Osteoblast (primary cell): ENCODE measurements at regions not wholly inside any gene's neighbourhood (a gene's known extent, or its start where the extent isn't known, plus 50 kb on each side); places are given as distances from the start of the nearest gene placed in this dataset.

Experiments
- DNase-seq: peaks from one replicate; pipeline ENCODE4 v3.0.0; 2011; ENCODE audit warnings: low spot score, mixed read lengths; ENCODE audit not compliant: insufficient read length; ENCODE audit errors: missing footprints
- H2AFZ ChIP-seq: 2 replicates; pipeline ENCODE4 v1.6.0; 2011; ENCODE audit warnings: mild to moderate bottlenecking, low read length
- H3K27ac ChIP-seq: 2 replicates; pipeline ENCODE4 v1.5.1; 2011; ENCODE audit warnings: mild to moderate bottlenecking, low read depth, low read length, moderate library complexity
- H3K27me3 ChIP-seq: 2 replicates; pipeline ENCODE4 v1.6.0; 2012; ENCODE audit warnings: mild to moderate bottlenecking, control low read depth, inconsistent platforms, low read length, moderate library complexity; ENCODE audit not compliant: insufficient read depth
- H3K36me3 ChIP-seq: 2 replicates; pipeline ENCODE4 v1.5.1; 2011; ENCODE audit warnings: mild to moderate bottlenecking, low read length, control low read depth, moderate library complexity; ENCODE audit not compliant: insufficient read depth
- H3K4me1 ChIP-seq: 2 replicates; pipeline ENCODE4 v1.5.1; 2011; ENCODE audit warnings: mild to moderate bottlenecking, low read length, control low read depth, moderate library complexity; ENCODE audit not compliant: insufficient read depth
- H3K4me2 ChIP-seq: 2 replicates; pipeline ENCODE4 v1.6.0; 2011; ENCODE audit warnings: mild to moderate bottlenecking, low read length; ENCODE audit not compliant: insufficient read depth
- H3K4me3 ChIP-seq: fragments of 200-600 bp; sonication (generic); 3 replicates; pipeline ENCODE4 v1.5.1; 2012; ENCODE audit warnings: mild to moderate bottlenecking, low read length, inconsistent platforms; ENCODE audit not compliant: insufficient read depth
- H3K79me2 ChIP-seq: 2 replicates; pipeline ENCODE4 v1.6.0; 2012; ENCODE audit warnings: mild to moderate bottlenecking, low read length, control low read depth, inconsistent platforms; ENCODE audit not compliant: insufficient read depth
- H3K9me3 ChIP-seq: 2 replicates; pipeline ENCODE4 v1.5.1; 2011; ENCODE audit warnings: low read depth, low read length, control low read depth
- H4K20me1 ChIP-seq: 2 replicates; pipeline ENCODE4 v1.6.0; 2012; ENCODE audit warnings: mild to moderate bottlenecking, low read length, control low read depth; ENCODE audit not compliant: insufficient read depth
- TF ChIP-seq, protein P1 (sequence below): IDR thresholded peaks from 2 replicates; pipeline ENCODE4 v1.5.1; 2011; ENCODE audit warnings: mild to moderate bottlenecking, low read depth, low read length, moderate library complexity; ENCODE audit errors: extremely low read depth

- Histone ChIP-seq H4K20me1 (no peaks in the 10 kb centered on the region), H3K79me2 (no peaks in the 10 kb centered on the region), H3K4me1 (peaks cover 58% of the 10 kb centered on the region), H3K27me3 (no peaks in the 10 kb centered on the region), H3K27ac (peak overlapping the region; percentile 97), H3K36me3 (no peaks in the 10 kb centered on the region), H2AFZ (no peak overlapping the region), H3K9me3 (no peaks in the 10 kb centered on the region), H3K4me2 (peak overlapping the region; percentile 65), H3K4me3 (no peak overlapping the region)
- TF ChIP-seq, protein P1, sequence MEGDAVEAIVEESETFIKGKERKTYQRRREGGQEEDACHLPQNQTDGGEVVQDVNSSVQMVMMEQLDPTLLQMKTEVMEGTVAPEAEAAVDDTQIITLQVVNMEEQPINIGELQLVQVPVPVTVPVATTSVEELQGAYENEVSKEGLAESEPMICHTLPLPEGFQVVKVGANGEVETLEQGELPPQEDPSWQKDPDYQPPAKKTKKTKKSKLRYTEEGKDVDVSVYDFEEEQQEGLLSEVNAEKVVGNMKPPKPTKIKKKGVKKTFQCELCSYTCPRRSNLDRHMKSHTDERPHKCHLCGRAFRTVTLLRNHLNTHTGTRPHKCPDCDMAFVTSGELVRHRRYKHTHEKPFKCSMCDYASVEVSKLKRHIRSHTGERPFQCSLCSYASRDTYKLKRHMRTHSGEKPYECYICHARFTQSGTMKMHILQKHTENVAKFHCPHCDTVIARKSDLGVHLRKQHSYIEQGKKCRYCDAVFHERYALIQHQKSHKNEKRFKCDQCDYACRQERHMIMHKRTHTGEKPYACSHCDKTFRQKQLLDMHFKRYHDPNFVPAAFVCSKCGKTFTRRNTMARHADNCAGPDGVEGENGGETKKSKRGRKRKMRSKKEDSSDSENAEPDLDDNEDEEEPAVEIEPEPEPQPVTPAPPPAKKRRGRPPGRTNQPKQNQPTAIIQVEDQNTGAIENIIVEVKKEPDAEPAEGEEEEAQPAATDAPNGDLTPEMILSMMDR = no peak
- no peak for DNase-seq
Measured at GRCh38 chr2:144941743-144942488, 422.0 kb upstream of the ZEB2 start.

DNA sequence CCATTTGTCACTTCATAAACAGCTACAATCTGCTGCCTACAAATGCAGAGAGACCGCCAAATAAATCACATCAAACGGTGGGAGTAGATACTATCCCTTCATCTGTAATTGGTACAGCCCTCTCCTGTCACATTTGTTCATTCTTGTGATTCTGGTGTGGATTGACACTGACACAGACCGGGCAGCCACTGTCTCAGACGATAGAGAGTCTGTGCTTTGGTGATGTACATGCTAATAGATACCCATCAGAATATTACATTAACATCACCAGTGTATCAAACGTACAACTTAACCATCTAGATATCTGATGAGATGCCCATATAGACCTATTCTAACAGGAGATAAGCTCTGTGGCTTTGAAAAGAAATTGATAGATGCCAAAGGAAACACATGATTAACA lies 419.7 kb upstream of the ZEB2 start:
- no peaks in the 10 kb centered on the region for H3K27me3 ChIP-seq
- DNase-seq = no peak
- peak overlapping the region; percentile 3 for H2AFZ ChIP-seq
- H3K4me3 ChIP-seq = no peak overlapping the region
- H3K27ac ChIP-seq = peak overlapping the region; percentile 91
- H3K36me3 ChIP-seq = no peaks in the 10 kb centered on the region
- H3K79me2 ChIP-seq = no peaks in the 10 kb centered on the region
- H3K4me1 ChIP-seq = peaks cover 56% of the 10 kb centered on the region
- no peaks in the 10 kb centered on the region for H4K20me1 ChIP-seq
- TF ChIP-seq, protein P1 = no peak
- no peak overlapping the region for H3K4me2 ChIP-seq
- H3K9me3 ChIP-seq = no peaks in the 10 kb centered on the region

DNA sequence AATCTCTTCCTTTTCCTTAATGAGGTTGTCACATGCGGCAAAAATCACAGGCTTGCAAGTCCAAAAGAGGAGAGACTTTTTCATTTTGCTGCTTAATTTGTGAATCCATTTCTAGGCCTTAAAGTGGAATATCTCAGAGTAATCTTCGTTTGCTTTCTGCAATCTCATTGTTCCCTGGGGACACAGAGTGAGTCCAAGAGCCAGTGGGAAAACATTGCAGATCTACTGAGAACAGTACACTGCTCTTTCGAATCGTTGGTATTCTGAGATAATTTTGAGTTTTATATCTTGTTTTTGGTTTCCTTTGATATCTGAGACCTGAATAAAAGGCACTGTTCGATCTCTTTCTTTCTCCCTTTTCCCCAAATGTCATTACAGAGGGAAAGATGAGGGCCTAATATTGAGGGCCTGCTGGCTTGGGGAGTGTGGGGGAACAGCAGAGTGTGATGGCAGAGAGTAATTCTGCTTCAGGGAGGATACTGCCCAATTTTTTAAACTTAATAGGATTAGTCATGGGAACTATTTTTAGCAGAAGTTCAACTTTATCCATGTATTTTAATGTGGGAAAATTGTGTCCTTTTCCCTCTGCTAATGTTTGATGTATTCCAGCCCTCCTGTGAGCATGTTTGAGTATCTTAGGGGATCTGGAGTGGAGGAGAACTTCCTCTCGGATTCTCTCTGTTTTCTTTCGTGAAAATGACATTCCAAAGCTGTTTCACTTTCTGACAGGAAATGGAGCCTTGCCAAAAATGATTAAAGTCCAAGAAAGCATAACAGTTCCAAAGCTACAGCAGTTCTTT lies 418.2 kb upstream of the ZEB2 start:
- Histone ChIP-seq H3K36me3 (no peaks in the 10 kb centered on the region), H3K4me2 (peak overlapping the region; percentile 64), H3K4me3 (peak overlapping the region; percentile 24), H3K9me3 (no peaks in the 10 kb centered on the region), H2AFZ (peak overlapping the region; percentile 33), H3K79me2 (no peaks in the 10 kb centered on the region), H4K20me1 (no peaks in the 10 kb centered on the region), H3K27ac (peak overlapping the region; percentile 91), H3K4me1 (peaks cover 42% of the 10 kb centered on the region), H3K27me3 (no peaks in the 10 kb centered on the region)
- TF ChIP-seq, protein P1 = no peak
- DNase-seq = no peak

DNA sequence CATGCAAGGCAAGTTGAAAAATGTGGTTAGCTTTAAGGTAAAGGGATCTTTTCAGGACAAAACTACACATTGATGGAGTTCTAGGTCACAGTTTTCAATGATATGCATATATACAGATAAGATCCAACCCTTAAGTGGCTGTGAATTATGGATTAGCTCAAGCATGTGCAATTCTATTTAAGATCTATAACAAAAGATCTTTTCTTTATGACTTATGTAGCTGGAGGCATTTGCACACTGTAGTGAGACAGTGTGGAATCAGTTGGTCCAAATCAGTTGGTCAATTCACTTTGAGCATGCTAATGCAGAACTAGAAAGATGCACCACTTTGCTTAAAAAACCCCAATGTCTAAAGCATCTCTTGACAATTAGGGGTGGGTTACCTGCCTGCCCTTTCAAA lies 417.1 kb upstream of the ZEB2 start:
- TF ChIP-seq, protein P1 = no peak
- DNase-seq = no peak
- peaks cover 32% of the 10 kb centered on the region for H3K4me1 ChIP-seq

More for the DNA sequence above, 417.1 kb upstream of the ZEB2 start:
- Histone ChIP-seq H3K36me3 (no peaks in the 10 kb centered on the region), H3K27ac (peak overlapping the region; percentile 91), H3K79me2 (no peaks in the 10 kb centered on the region), H3K4me3 (no peak overlapping the region), H3K4me2 (no peak overlapping the region), H3K27me3 (no peaks in the 10 kb centered on the region), H2AFZ (no peak overlapping the region), H3K9me3 (no peaks in the 10 kb centered on the region), H4K20me1 (no peaks in the 10 kb centered on the region)
